GM12878 (cell line): ENCODE measurements at regions not wholly inside any gene's neighbourhood (a gene's known extent, or its start where the extent isn't known, plus 50 kb on each side); places are given as distances from the start of the nearest gene placed in this dataset.

Experiments used
- ATAC-seq: fragments of 200-7000 bp; cut with Tn5 transposase; 3 replicates; pipeline ENCODE4 v1.9.1; 2020; ENCODE audit warnings: mild to moderate bottlenecking, moderate library complexity
- BruUV-seq: library from RNA; stranded (reverse); fragments of 400-500 nt; replicated peaks from 2 replicates; lab custom pipeline; 2021; lab: Mats Ljungman, UMichigan
- CTCF ChIA-PET: fragments of 300-600 bp; sonication (Branson Sonifier 250); formaldehyde crosslinking; extraction: SDS; loops from one replicate; lab custom pipeline; 2021; ENCODE audit warnings: inconsistent platforms; lab: Yijun Ruan, JAX
- POLR2A ChIA-PET: fragments of 350-600 bp; formaldehyde crosslinking; extraction: SDS; loops from one replicate; lab custom pipeline; 2021; ENCODE audit warnings: inconsistent platforms; lab: Charles Lee
- RAD21 ChIA-PET: fragments of 300-600 bp; sonication (Branson Sonifier 250); formaldehyde crosslinking; loops from one replicate; lab custom pipeline; 2023; ENCODE audit warnings: antibody characterized with exemption; ENCODE audit not compliant: unreplicated experiment; lab: Charles Lee
- SMC1A ChIA-PET: fragments of 300-600 bp; sonication (Branson Sonifier 250); formaldehyde crosslinking; loops from one replicate; lab custom pipeline; 2023; ENCODE audit not compliant: unreplicated experiment, uncharacterized antibody; lab: Charles Lee
- DNase-seq: peaks from one replicate; pipeline ENCODE4 v3.0.0-alpha.2; 2011; ENCODE audit warnings: low read depth, low spot score
- FAIRE-seq: peaks from 3 replicates; lab custom pipeline; 2011; peaks lifted over from hg19 to GRCh38; lab: Jason Lieb, UNC
- H2AFZ ChIP-seq: 2 replicates; pipeline ENCODE4 v1.6.0; 2011; ENCODE audit warnings: low read depth, low read length, control low read depth; ENCODE audit not compliant: control insufficient read depth
- H3K27ac ChIP-seq: 2 replicates; pipeline ENCODE4 v1.5.1; 2011; ENCODE audit warnings: control low read depth; ENCODE audit not compliant: control insufficient read depth, insufficient read depth
- H3K27me3 ChIP-seq, 2 experiments: replicated peaks in 1 of 2; 2 replicates each; pipeline versions ENCODE4 v1.6.0 to v1.6.1; 2011; ENCODE audit warnings: low read length in 1 of 2; ENCODE audit not compliant: control insufficient read depth in 2 of 2, insufficient read depth in 2 of 2
- H3K36me3 ChIP-seq, 2 experiments: 2 replicates each; pipeline ENCODE4 v1.5.1; 2011; ENCODE audit warnings: low read length in 1 of 2; ENCODE audit not compliant: control insufficient read depth in 2 of 2, insufficient read depth in 2 of 2
- H3K4me1 ChIP-seq: 2 replicates; pipeline ENCODE4 v1.6.1; 2011; ENCODE audit warnings: mild to moderate bottlenecking, low read length, moderate library complexity, mixed read lengths; ENCODE audit not compliant: control insufficient read depth, insufficient read depth
- H3K4me2 ChIP-seq: 2 replicates; pipeline ENCODE4 v1.6.0; 2011; ENCODE audit warnings: control low read depth; ENCODE audit not compliant: control insufficient read depth, insufficient read depth
- H3K4me3 ChIP-seq: fragments of 200-600 bp; sonication (generic); 2 replicates; pipeline ENCODE4 v1.5.1; 2016
- H3K79me2 ChIP-seq: 2 replicates; pipeline ENCODE4 v1.6.0; 2011; ENCODE audit warnings: low read length; ENCODE audit not compliant: control insufficient read depth, insufficient read depth
- H3K9ac ChIP-seq: 2 replicates; pipeline ENCODE4 v1.8.0; 2011; ENCODE audit warnings: low read length, control low read depth, mixed read lengths; ENCODE audit not compliant: control insufficient read depth, insufficient read depth
- H3K9me3 ChIP-seq: replicated peaks from 3 replicates; pipeline ENCODE4 v1.5.1; 2011; ENCODE audit warnings: mild to moderate bottlenecking, low read length; ENCODE audit not compliant: control insufficient read depth, insufficient read depth
- H4K20me1 ChIP-seq: 2 replicates; pipeline ENCODE4 v1.6.0; 2011; ENCODE audit not compliant: control insufficient read depth, insufficient read depth
- CBFB ChIP-seq: IDR thresholded peaks from 2 replicates; pipeline ENCODE4 v1.6.1; 2016; ENCODE audit warnings: antibody characterized with exemption, low read depth
- CHD4 ChIP-seq: fragments of 200-600 bp; sonication (generic); IDR thresholded peaks from 2 replicates; pipeline ENCODE4 v1.6.1; 2016; ENCODE audit warnings: mild to moderate bottlenecking
- CREB1 ChIP-seq: IDR thresholded peaks from 2 replicates; pipeline ENCODE4 v1.6.1; 2012; ENCODE audit warnings: low read depth, mild to moderate bottlenecking, inconsistent platforms
- FOXM1 ChIP-seq: IDR thresholded peaks from 2 replicates; pipeline ENCODE4 v1.6.1; 2012; ENCODE audit warnings: low read depth, mild to moderate bottlenecking, inconsistent platforms, low read length, moderate library complexity
- HDAC6 ChIP-seq: fragments of 200-600 bp; sonication (generic); IDR thresholded peaks from one replicate; pipeline ENCODE4 v1.8.0; 2017; ENCODE audit warnings: antibody characterized with exemption; ENCODE audit not compliant: unreplicated experiment
- PML ChIP-seq: IDR thresholded peaks from 2 replicates; pipeline ENCODE4 v1.6.1; 2012; ENCODE audit warnings: low read length, inconsistent platforms
- RELA ChIP-seq: fragments of 450-650 bp; IDR thresholded peaks from 2 replicates; pipeline ENCODE4 v1.8.0; 2014; ENCODE audit warnings: borderline replicate concordance; ENCODE audit not compliant: partially characterized antibody
- SRF ChIP-seq, 2 experiments: IDR thresholded peaks; 2 replicates each; pipeline ENCODE4 v1.6.1; 2011; ENCODE audit warnings: low read depth in 2 of 2, low read length in 2 of 2, mild to moderate bottlenecking in 1 of 2, moderate library complexity in 1 of 2
- TBL1XR1 ChIP-seq: IDR thresholded peaks from 2 replicates; pipeline ENCODE4 v1.6.1; 2012; ENCODE audit warnings: low read depth, low read length, improper control_type of control experiment
- YBX1 ChIP-seq: fragments of 450-650 bp; IDR thresholded peaks from 2 replicates; pipeline ENCODE4 v1.6.1; 2016; ENCODE audit warnings: antibody characterized with exemption
- YY1 ChIP-seq: IDR thresholded peaks from 2 replicates; pipeline ENCODE4 v1.6.1; 2011; ENCODE audit warnings: low read depth, mild to moderate bottlenecking, low read length
- WGBS: methylation state at CpG from one replicate; pipeline ENCODE4 v1.1.6; 2016; ENCODE audit warnings: low lambda C conversion rate; ENCODE audit not compliant: insufficient replicate concordance, insufficient coverage; ENCODE audit errors: missing lambda C conversion rate; 5-methylcytosine and 5-hydroxymethylcytosine counted together
- in situ Hi-C: fragments of 300-500 bp; cut with MboI; formaldehyde crosslinking; loops from 9 replicates; pipeline ENCODE4 v1.14.3; 2018; ENCODE audit warnings: mixed read lengths
- intact Hi-C: fragments of 100-400 bp; cut with micrococcal nuclease; formaldehyde crosslinking; loops from one replicate; pipeline ENCODE4 v1.14.2; 2022; ENCODE audit not compliant: unreplicated experiment
- TF ChIP-seq, protein P1 (sequence below): fragments of 450-650 bp; IDR thresholded peaks from 2 replicates; pipeline ENCODE4 v1.6.1; 2017; ENCODE audit warnings: borderline replicate concordance

DNA sequence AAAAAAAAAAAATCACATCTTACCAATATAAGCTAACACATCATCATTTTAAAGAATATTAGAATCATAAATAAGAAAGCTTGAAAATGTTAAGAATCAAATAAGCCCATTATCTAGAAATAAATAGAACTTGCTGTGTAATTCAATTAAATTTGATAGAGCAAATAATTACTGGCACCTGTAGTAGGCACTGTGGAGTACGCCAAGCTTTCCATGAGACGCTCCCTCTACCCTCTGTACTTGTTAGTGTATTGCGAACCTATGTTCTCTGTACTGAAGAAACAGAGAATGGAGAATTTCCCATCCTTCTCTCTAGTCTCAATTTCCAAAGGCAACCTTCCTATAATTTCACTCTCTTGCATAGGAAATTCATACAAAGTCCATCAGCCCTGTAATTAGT, 61.7 kb upstream of the HAND2 start:
- no peaks in the 10 kb centered on the region for H3K27me3 ChIP-seq
- no peak overlapping the region for H3K27ac ChIP-seq
- DNase-seq: no peak
- no peak overlapping the region for H3K4me3 ChIP-seq
- no peak for FAIRE-seq
- in situ Hi-C loops: no loop called here
- no peaks in the 10 kb centered on the region for H3K4me1 ChIP-seq
- no peaks in the 10 kb centered on the region for H3K79me2 ChIP-seq
- intact Hi-C loops: no loop called here
- RAD21 ChIA-PET: no interaction called here
- no peak overlapping the region for H3K9ac ChIP-seq
- TF ChIP-seq CHD4: no peak
- TF ChIP-seq SRF (IDR thresholded peaks at IDR 0.05; ENCODE audit: low read depth in 2 of 2, low read length in 2 of 2): no peak
- no peak for TF ChIP-seq YY1
- no peak for TF ChIP-seq YBX1
- TF ChIP-seq TBL1XR1: no peak
- CTCF ChIA-PET: no interaction called here
- SMC1A ChIA-PET: no interaction called here
- POLR2A ChIA-PET: no interaction called here
- ATAC-seq: no peak
- WGBS: 48% methylated on average over 3 of the region's 3 CpGs
- BruUV-seq: no TSS peak
- no peaks in the 10 kb centered on the region for H4K20me1 ChIP-seq
- no peaks in the 10 kb centered on the region for H3K36me3 ChIP-seq
- H3K4me2 ChIP-seq: no peak overlapping the region
- no peak overlapping the region for H2AFZ ChIP-seq
- no peaks in the 10 kb centered on the region for H3K9me3 ChIP-seq

DNA sequence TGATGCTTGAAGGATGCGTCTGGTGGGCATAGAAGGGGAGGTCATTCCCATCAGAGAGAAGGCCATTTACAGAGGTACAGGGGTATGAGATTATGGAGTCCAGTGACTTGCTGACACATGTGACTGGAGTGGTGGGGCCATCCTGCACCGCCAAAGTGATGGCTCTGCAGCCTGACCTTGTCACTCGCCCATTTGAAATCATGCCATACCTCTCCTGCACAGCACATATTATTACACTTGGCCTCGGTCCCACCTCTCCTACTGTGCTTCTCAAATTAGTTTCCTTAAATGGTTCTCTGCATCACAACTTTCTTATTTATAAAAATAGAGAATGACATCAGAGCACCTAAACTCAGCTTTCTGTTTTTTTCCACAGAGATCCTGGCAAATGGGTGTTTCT, 60.7 kb upstream of the HAND2 start:
- no peak overlapping the region for H3K27ac ChIP-seq
- H3K4me1 ChIP-seq: no peaks in the 10 kb centered on the region
- H2AFZ ChIP-seq: no peak overlapping the region
- DNase-seq (no peak), ATAC-seq (no peak), FAIRE-seq (no peak)
- H3K9me3 ChIP-seq: no peaks in the 10 kb centered on the region
- H4K20me1 ChIP-seq: no peaks in the 10 kb centered on the region
- intact Hi-C loops: no loop called here
- ChIA-PET CTCF (no interaction called here), RAD21 (no interaction called here), POLR2A (no interaction called here), SMC1A (no interaction called here)
- no peaks in the 10 kb centered on the region for H3K79me2 ChIP-seq
- H3K36me3 ChIP-seq: no peaks in the 10 kb centered on the region
- no peak for TF ChIP-seq HDAC6
- no peak for TF ChIP-seq RELA
- TF ChIP-seq PML: no peak
- TF ChIP-seq, protein P1, sequence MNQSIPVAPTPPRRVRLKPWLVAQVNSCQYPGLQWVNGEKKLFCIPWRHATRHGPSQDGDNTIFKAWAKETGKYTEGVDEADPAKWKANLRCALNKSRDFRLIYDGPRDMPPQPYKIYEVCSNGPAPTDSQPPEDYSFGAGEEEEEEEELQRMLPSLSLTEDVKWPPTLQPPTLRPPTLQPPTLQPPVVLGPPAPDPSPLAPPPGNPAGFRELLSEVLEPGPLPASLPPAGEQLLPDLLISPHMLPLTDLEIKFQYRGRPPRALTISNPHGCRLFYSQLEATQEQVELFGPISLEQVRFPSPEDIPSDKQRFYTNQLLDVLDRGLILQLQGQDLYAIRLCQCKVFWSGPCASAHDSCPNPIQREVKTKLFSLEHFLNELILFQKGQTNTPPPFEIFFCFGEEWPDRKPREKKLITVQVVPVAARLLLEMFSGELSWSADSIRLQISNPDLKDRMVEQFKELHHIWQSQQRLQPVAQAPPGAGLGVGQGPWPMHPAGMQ: no peak
- TF ChIP-seq CBFB: no peak
- no peak for TF ChIP-seq FOXM1
- TF ChIP-seq CREB1: no peak
- 13% methylated on average over 4 of the region's 4 CpGs for whole genome bisulfite sequencing
- in situ Hi-C loops: no loop called here
- H3K27me3 ChIP-seq: no peaks in the 10 kb centered on the region
- no peak overlapping the region for H3K4me2 ChIP-seq
- no peak overlapping the region for H3K4me3 ChIP-seq
- no TSS peak for BruUV-seq
- no peak overlapping the region for H3K9ac ChIP-seq
